ENCODE measurements at regions not wholly inside any gene's neighbourhood (a gene's known extent, or its start where the extent isn't known, plus 50 kb on each side); places are given as distances from the start of the nearest gene placed in this dataset.
"Not testable (repeated sequence)": the region's sequence is repeated elsewhere in the genome, so short reads cannot be mapped to it uniquely, and the experiment has no call there.

GRCh38 chr12:97701901-97702300, 239.3 kb downstream of the RMST start:
- no peak for DNase-seq (ENCODE audit: low read depth)
- no peak for TF ChIP-seq CTCF (IDR thresholded peaks at IDR 0.05; ENCODE audit: insufficient read depth, low read depth, low read length, missing control alignments)
- H3K4me3 ChIP-seq (ENCODE audit: low read length), result no peak overlapping the region

GRCh38 chr12:97711392-97711791, 248.8 kb downstream of the RMST start:
- TF ChIP-seq CTCF (IDR thresholded peaks at IDR 0.05; ENCODE audit: insufficient read depth, low read depth, low read length, missing control alignments), result no peak
- H3K4me3 ChIP-seq (ENCODE audit: low read length), result no peak overlapping the region

GRCh38 chr12:97713270-97713669, 250.7 kb downstream of the RMST start:
- no peak overlapping the region for H3K4me3 ChIP-seq (ENCODE audit: low read length)
- no peak for DNase-seq (ENCODE audit: low read depth)
- TF ChIP-seq CTCF (IDR thresholded peaks at IDR 0.05; ENCODE audit: insufficient read depth, low read depth, low read length, missing control alignments), result no peak

More at GRCh38 chr12:97711392-97711791, 248.8 kb downstream of the RMST start:
- DNase-seq (ENCODE audit: low read depth), result no peak

- no peak for DNase-seq (ENCODE audit: low read depth)
- TF ChIP-seq CTCF (IDR thresholded peaks at IDR 0.05; ENCODE audit: insufficient read depth, low read depth, low read length, missing control alignments), result no peak
- H3K4me3 ChIP-seq (ENCODE audit: low read length), result no peak overlapping the region
Measured at GRCh38 chr12:97714107-97714563, 251.5 kb downstream of the RMST start.

- DNase-seq (ENCODE audit: low read depth), result peak; percentile 22
- H3K4me3 ChIP-seq (ENCODE audit: low read length), result no peak overlapping the region
- TF ChIP-seq CTCF (IDR thresholded peaks at IDR 0.05; ENCODE audit: insufficient read depth, low read depth, low read length, missing control alignments), result peak; percentile 33
Measured at GRCh38 chr12:97716356-97716755, 253.8 kb downstream of the RMST start.

GRCh38 chr12:97723801-97724200, 261.2 kb downstream of the RMST start:
- not testable (repeated sequence) for H3K4me3 ChIP-seq (ENCODE audit: low read length); DNase-seq (ENCODE audit: low read depth)

- DNase-seq (ENCODE audit: low read depth), result no peak
- TF ChIP-seq CTCF (IDR thresholded peaks at IDR 0.05; ENCODE audit: insufficient read depth, low read depth, low read length, missing control alignments), result no peak
- H3K4me3 ChIP-seq (ENCODE audit: low read length), result no peak overlapping the region
Measured at GRCh38 chr12:97745406-97746101, 282.9 kb downstream of the RMST start.
